G401.6 (cell line): ENCODE measurements at regions not wholly inside any gene's neighbourhood (a gene's known extent, or its start where the extent isn't known, plus 50 kb on each side); places are given as distances from the start of the nearest gene placed in this dataset.
"Not testable (repeated sequence)": the region's sequence is repeated elsewhere in the genome, so short reads cannot be mapped to it uniquely, and the experiment has no call there.

Source experiments
- FAIRE-seq: peaks from 2 replicates; lab custom pipeline; 2012; peaks lifted over from hg19 to GRCh38; lab: Jason Lieb, UNC

DNA sequence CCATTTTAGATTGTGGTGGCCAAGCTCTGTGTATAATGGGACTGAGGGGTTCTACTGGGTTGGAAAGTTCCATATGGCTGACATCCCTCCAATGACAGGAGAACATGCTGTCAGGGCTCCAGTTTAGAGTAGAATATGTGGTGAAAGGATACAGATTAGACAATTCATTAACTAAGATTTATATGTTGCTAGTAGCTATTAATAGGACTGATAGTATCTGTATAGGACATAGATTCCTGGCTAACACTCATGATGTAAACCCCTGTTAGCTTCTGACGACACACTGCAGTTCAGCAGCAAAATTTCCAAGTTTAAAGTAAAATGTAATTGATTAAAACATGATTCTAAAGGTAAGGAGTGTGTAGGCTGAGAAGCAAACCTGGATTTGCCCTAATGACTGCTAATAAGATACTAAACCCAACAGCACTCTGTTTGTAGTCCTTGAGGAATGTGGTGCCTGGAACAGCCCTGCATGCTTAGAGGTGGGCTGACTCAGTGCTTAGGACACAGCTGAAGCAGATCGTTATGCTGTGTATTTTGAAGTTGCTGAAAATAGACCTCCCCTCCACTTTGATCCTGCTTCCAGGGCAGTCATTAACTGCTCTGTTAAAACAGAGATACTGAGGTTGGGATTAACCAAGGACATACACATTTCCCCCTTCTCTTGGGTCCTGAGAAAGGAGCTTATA is 1129.6 kb downstream of the SORCS3 start:
- no peak for FAIRE-seq

DNA sequence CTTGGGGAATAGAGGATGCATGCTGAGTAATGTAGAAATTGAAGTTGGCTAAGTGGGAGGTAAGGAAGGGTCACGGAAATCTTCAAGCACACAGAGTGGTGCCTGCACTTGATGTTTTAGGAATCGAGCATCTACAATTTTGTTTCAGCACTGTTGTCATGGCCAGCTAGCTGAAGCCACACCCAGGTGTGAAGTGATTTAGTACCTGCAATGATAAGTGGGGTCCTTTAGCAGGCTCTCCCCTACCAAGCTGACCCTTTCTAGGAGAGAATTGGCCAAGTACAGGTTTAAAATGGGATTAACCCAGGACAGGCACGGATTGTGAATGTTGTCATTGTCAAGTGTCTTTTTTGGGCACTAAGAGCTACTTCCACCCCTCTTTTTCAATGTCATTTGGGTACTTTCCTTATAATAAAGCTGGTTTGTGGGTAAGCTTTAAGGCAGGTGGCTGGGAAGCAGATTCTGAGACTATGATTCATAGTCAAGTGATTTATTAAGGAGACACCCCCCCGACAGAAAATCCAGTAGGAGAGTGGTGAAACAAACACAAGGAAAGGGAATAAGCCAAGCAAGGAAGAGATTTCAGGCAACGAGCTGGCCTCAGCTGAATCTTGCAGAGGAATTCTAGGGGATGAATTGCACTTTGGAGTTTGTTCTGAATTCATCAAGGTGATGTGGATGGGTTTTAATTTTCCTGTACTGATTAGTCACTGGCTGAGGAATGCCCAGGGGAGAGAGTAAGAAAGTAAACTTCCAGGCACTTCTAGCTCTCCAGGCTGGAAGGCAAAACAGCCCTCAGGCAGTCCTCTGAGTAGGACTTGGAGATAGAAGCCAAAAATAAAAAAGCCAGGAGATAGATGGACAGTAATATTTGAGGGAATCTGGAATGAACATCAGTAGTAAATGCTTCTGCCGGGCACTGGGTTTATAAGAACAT is 1128.4 kb downstream of the SORCS3 start:
- no peak for FAIRE-seq

DNA sequence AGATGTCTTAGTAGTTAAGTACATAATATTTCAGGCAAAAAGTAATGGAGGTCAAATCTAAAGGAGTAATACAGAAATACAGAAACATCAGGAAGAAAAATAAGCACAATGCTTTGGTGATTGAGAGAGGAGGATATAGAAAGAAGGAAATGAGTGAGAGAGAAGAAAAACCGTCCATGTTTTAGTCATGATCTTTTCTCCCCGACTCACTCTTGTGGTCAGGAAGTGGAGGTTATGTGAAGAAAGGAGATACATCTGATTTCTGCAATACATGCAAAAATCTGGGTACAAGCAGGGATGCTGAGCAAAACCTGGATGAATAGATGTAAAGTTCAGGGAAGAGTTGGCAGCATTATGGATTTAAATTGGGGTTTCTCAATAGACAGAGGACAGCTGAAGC is 1122.5 kb downstream of the SORCS3 start:
- no peak for FAIRE-seq

DNA sequence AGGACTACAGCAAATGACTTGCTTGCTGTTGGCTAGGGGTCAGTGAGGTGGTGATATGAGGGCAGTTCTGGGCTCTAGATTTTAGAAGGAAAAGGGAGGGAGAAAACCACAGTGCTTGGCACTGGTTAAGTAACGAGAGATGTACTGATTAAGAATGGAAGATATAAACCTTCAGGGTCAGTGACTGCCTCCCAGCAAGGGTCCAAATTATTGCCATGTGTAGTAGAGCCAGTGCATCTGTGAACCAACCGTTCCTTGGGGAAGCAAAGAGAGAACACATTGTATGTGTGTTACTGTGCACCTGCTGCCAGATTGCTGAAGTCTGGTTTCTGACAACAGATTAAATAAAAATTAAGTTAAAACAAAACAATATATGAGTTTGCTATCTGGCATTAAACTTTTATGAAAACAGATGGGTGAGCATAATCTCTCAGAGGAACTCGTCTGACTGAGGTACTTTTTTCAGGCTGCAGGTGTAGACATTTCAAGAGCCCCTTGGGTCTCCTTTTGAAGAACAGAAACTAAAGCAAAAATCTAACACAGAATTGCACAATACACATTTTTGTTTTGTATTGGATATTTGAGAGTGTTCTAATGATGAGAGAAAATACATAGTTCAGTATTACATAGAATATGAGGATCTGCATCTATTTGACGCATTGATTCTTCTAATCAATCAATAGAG is 1120.6 kb downstream of the SORCS3 start:
- FAIRE-seq: no peak

DNA sequence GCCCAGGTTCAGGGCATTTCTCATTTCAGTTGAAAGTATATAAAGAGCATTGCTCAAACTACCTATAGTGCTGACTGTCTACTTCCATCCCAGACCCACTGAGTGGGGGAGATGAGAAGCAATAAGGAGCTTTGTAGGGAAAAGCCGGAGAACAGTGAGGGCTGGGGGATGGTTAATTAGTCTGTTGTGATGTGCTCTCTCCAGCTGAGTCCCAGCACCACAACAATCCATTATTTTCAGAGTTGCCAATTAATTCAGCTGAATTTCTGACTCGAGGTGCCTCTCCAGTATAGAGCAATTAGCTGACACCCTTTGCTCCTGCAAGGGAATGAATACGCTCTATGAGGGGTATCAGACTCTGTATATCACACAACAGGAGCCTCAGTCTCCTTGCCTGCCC is 1118.6 kb downstream of the SORCS3 start:
- FAIRE-seq: no peak

DNA sequence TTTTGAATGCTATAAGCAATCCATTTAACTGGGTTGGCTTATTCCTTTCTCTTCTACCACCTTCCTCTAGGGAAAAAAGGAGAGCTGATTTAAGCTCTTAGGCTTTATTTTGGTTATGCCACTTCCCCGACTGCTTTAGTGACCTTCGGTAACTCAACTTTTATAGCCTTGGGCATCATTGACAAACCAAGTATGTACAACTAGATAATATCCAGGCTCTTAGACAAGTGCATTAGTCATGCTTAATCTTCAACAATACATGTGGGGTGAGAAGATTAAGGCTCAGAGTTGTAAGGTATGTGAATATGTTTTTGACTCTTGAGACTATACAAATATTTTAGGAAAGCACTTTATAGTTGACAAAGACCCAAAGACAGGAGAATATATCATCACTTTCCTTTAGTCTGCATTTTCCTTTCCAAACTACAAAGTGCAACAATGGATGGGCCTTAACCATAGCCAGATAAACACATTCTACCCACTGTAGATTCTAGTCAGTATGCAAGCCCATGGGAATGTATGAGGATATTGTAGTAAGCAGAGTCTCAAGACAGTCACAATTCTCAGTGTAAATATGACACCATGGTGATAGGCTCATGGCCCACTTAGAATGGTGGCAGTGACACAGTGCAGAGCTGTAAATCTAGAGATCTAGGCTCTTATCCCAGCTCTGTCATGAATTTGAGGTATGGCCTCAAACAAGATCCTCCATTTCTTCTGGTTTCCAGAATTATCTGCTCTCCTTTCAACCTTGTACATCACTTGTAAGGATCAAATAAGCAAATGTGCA is 1117.3 kb downstream of the SORCS3 start:
- FAIRE-seq: no peak

DNA sequence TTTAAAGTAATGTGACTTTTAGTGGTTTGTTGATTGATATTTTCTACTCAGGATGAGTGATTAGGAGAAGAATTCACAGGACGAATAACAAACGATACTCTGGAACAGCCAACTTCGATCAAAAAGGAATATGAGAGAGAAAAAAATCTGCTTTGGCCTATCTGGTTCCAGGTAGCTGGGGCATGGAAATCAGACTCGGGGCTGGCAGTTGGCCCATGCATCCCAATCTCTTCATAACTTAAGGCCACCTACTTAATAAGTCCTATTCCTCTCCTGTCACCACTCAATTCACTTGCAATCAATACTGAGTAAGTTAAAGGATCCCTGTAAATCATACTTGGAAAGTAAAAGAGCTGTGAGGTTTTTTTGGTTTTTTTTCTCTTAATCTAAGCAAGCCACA is 1116.2 kb downstream of the SORCS3 start:
- no peak for FAIRE-seq

DNA sequence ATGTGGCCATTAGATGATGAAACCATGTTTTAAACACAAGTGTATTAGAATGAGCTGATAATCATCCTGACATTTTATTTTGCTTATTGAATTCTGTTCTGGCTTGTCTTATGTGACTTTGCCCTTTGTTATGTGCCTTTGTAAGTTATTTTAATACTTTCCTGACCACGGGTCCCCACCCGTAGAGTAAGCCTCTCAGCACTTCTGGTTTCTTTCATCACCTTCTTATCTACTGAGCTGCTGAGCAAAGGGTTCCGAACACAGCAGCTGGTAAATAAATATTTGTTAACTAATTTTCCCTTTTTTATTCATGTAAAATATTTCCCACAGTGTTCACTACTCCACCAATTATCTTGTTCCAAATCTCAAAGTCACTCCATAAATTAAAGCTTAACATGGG is 1115.3 kb downstream of the SORCS3 start:
- FAIRE-seq: no peak

DNA sequence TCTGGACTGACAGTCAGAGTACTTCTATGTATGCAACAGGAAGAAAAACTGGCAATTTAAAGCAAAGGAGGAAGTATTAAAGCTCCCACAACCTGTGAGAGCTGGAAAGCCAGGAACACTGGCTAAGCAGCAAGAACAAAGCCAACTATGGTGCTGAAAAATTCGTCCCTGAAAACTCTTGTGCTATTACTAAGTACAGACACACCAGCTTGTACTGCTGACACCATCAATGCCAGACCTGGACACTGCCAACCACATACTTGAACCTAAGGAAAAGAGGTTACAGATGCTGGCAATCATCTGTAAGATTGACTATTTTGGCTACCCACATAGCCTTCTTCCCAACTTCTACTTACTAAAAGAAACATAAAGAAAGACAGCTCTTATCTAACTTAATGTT is 1110.6 kb downstream of the SORCS3 start:
- no peak for FAIRE-seq

DNA sequence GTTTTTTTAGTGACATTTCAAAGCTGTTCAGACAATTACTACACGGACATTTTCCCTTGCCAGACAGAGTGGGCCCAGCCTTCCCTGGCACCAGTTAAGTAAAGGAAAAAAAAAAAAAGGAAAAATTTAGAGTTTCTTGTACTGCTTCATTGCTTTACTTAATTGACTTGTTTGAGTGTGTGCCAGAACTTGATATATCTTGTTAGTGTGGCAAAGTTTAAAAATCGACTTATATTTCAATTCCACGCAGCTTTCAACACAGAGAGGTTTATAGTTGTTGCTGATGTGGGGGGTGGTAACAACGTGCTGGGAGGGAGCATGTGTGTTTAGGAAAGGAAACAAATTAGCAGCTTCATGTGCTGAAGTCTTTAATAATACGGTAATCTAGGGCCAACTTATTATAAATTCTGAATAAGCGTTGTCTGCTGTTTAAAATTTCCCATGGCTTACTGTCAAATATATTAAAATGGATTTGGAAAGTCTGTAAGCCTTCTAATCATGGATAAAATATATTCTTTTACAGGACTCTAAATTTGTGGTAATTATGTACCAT is 1104.6 kb downstream of the SORCS3 start:
- FAIRE-seq: no peak

DNA sequence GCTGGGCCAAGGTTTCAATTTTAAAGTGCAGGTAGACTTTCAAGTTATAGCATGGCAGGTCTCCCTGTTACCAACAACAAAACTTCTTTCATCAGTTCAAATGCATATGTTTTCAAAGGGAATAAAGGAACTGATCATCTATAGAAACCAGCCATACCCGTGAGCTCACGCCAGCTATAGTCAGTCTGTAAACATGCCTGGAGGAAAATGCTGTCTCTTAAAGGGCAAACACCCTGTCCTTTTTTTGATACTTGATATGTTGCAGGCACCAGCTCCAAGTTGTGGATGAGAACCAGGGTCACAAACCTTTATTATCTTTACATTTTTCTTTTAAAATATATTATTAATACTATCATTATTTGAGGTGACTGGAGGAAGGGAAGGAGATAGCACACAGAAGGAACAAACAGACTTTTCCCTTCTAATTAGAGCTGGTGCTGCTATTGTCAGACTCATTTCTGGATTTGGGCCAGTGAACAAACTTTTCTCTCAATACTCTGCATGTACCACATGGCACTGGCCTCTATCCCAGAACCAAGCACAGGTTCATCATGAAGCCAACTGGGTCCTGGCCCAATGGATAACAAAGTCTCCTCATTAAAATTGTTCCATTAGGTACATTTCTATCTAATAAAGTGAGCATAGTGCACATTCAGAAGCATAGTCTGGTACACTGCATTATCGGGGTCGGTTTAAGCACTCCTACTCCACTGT is 1102.4 kb downstream of the SORCS3 start:
- FAIRE-seq: no peak

DNA sequence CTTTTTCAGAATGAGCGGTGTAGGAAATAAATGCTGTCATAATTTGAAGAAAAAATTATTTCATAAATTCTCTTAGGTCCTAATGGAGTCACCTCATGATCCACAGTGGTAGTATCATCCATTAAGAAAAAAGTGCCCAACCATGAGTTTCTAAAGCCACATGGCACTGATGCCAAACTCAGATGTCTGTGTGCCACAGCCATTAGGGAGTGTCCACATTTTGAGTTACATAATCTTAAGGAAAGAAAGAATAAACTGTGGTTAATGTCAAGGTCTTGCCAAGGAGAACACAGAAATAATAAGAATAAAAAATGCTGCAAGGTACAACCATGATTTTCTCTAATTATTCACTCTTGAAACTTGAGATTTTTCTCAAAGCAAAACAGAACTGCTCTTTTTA is 1101.8 kb downstream of the SORCS3 start:
- no peak for FAIRE-seq

DNA sequence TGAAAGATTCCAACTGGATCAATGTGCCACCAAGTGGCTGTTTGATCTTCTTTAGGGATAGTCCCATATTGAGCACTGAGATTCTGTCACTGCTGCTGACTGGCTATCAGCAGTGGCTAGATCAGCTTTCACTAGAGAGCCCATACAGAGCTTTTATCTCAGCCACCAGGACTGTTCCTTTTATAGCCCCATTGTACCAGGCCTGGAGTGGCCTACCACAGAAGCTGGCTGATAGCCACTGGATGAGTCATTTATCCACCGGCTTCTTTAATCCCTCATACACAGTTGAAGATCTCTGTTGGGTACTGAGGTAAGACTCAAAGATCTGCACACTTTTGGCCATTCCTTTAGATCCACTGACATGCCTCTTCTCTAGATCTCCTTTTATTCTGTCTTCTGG is 1101.1 kb downstream of the SORCS3 start:
- FAIRE-seq: no peak

DNA sequence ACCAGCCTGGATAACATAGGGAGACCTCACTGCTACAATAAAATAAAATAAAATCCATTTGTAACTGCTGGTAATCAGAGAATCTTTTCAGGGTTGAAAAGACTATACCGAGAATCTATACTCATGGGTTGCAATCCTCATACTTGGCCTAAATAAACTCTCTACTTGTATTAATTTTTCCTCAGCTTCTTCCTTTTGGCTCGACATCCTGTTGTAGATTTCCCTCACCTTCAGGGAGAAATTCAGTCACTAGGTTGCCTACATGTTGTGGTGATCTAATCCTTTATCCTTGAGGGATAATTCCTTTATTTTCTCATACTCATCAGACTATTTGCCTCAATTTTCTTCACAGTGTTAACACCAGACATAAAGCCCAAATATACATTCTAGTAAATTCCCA is 1093.4 kb downstream of the SORCS3 start:
- FAIRE-seq: no peak

DNA sequence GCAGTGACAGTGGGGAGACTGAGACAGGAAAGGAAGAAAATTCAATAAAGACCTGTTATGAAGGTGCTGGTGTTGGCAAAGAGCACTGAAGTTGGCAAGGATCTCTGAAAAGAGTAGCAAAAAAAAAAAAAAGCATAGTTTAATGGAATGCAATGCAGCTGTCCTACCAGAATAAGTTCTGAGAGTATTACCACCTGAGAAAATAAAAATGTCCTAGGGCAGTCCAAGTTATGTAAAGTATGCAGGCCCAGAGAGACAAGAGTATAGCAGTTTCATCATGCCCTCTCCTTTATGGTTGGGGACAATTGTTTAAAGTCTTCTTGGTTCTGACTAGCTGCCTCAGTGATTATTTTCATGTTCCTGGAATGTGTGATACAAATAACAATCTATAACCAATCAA is 1092.8 kb downstream of the SORCS3 start:
- no peak for FAIRE-seq

DNA sequence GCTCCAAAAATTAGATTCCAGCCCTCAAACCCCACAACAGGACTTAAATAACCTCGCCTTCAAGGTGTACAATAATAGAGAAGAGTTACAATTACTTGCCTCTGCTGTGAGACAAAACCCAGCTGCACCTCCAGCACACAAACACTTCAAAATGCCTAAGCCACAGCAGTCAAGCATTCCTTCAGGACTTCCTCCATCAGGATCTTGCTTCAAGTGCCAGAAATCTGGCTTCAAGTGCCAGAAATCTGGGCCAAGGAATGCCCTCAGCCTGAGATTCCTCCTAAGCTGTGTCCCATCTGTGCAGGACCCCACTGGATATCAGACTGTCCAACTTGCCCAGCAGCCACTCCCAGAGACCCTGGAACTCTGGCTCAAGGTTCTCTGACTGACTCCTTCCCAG is 1088.3 kb downstream of the SORCS3 start:
- no peak for FAIRE-seq

DNA sequence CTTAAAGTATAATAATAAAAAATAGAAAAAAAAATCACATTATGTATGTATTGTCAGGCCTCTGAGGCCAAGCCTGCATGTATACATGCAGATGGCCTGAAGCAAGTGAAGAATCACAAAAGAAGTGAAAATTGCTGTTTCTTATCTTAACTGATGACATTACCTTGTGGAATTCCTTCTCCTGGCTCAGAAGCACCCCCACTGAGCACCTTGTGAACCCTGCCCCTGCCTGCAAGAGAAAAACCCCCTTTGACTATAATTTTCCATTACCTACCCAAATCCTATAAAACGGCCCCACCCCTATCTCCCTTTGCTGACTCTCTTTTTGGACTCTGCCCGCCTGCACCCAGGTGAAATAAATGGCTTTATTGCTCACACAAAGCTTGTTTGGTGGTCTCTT is 1086.5 kb downstream of the SORCS3 start:
- not testable (repeated sequence) for FAIRE-seq

DNA sequence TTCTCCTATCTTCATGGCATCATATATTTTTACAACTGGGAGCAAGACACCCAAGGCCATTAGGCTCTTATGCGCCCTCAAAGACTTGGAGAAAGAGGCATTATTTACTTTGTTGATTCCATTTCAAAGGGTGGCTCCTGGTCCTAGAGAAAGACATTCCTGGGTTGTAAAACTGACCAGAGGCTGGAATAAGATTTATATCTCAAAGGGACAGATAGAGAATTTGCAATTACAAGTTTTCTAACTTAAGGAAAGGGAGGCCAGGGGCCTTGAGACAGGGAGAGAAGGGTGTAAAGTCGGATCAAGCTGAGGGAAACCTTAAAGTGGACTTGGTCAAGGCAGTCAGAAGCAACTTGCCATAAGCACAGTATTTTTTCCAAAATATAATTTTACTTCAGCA is 1086.0 kb downstream of the SORCS3 start:
- no peak for FAIRE-seq

DNA sequence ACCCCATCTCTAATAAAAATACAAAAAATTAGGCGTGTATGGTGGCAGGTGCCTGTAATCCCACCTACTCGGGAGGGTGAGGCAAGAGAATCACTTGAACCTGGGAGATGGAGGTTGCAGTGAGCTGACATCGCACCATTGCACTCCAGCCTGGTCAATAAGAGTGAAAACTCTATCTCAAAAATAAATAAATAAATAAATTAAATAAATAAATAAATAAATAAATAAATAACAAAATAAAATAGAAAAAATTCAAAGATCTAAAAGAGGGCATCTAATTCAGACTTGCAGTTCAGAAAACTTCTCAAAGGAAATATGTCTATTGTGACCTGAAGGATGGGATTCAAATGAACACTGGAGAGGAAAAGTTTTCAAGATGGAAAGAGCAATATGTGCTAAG is 1085.1 kb downstream of the SORCS3 start:
- FAIRE-seq: no peak

DNA sequence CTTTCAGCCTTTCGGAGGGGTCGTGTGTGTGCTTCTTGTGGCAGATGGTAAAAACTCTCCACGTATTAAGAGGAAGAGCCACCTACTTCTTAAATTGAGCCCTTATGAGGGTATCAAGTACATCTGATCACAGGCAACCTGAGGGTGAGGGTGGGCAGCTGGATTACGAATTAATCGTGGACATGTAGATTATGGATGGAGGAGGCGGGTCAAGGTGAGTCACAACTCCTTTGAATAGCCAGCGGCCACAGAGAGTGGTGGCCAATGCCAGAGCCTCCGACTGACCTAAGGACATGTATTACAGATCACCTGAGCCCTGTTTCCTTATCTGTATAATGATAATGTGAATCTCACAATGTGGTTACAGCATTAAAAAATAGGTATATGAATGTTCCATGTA is 1083.9 kb downstream of the SORCS3 start:
- no peak for FAIRE-seq

DNA sequence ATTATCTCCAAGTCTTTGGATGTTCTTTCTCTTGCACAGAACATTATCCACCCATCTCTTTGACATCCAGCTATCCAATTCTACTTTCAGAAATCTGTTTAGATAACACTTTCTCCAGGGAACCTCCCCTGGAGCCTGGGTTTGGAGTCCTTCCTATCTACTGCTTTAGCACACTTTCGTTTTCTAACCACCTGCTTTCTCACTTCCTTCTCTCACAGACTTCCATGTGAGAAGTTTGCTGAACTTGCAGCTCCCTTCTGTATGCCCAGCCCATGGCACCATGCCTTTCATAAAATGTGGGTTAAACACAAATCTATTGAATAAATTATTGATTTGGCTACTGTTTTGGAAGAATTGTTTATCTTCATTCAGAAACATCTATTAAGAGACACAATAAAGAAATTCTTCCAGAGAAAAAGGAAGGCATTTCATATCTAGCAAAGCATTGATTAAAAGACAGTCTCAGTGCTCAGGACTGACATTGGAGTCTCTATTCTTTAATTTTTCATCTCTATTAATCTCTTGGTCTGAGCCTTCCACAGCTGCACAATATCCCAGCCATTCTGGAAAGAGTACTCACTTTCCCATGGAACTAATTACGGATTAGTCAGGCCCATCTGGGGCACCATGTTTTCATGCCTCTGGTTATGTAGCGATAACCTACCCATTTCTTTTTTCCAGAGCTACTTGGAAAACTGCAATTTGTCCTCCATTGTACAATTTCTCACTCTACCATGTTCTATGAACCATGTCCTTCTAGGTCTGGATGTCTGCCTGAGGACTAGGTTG is 1077.3 kb downstream of the SORCS3 start:
- FAIRE-seq: no peak
